Stomach smooth muscle (tissue), 2 donors: ENCODE measurements at regions not wholly inside any gene's neighbourhood (a gene's known extent, or its start where the extent isn't known, plus 50 kb on each side); places are given as distances from the start of the nearest gene placed in this dataset.

Experiments
- H3K27ac ChIP-seq: one replicate; pipeline ENCODE4 v1.7.0; 2013; ENCODE audit warnings: mild to moderate bottlenecking, low read length, inconsistent platforms
- H3K27me3 ChIP-seq, 2 donors: one replicate each; pipeline ENCODE4 v1.7.0; 2013; ENCODE audit warnings: low read length in 2 of 2; ENCODE audit not compliant: insufficient read depth in 2 of 2, control insufficient read depth in 1 of 2
- H3K36me3 ChIP-seq, 2 donors: one replicate each; pipeline ENCODE4 v1.7.0; 2013; ENCODE audit warnings: low read length in 2 of 2; ENCODE audit not compliant: control insufficient read depth in 2 of 2, insufficient read depth in 2 of 2
- H3K4me1 ChIP-seq: one replicate; pipeline ENCODE4 v1.7.0; 2013; ENCODE audit warnings: low read length; ENCODE audit not compliant: control insufficient read depth, insufficient read depth
- H3K4me3 ChIP-seq, 2 donors: one replicate each; pipeline ENCODE4 v1.7.0; 2013; ENCODE audit warnings: low read length in 2 of 2
- H3K9ac ChIP-seq, 2 donors: one replicate each; pipeline ENCODE4 v1.7.0; 2013; ENCODE audit warnings: low read length in 2 of 2, mild to moderate bottlenecking in 1 of 2
- H3K9me3 ChIP-seq, 2 donors: one replicate each; pipeline ENCODE4 v1.7.0; 2013; ENCODE audit warnings: low read length in 2 of 2; ENCODE audit not compliant: control insufficient read depth in 2 of 2
- donor health status: healthy.
- donor health status: Pancreatic carcinoma.

- Histone ChIP-seq H3K9ac (no peak overlapping the region), H3K4me3 (no peak overlapping the region), H3K36me3 (no peaks in the 10 kb centered on the region), H3K9me3 (no peaks in the 10 kb centered on the region), H3K27ac (no peak overlapping the region), H3K4me1 (no peaks in the 10 kb centered on the region), H3K27me3 (no peaks in the 10 kb centered on the region)
These were observed 606.5 kb downstream of the LMO4 start for GRCh38 chr1:87935130-87935529.

- H3K36me3 ChIP-seq: no peaks in the 10 kb centered on the region
- H3K27me3 ChIP-seq: no peaks in the 10 kb centered on the region
- no peak overlapping the region for H3K9ac ChIP-seq
- no peak overlapping the region for H3K4me3 ChIP-seq
- no peak overlapping the region for H3K27ac ChIP-seq
- H3K9me3 ChIP-seq: no peaks in the 10 kb centered on the region
- H3K4me1 ChIP-seq: no peaks in the 10 kb centered on the region
These were observed 609.2 kb downstream of the LMO4 start for GRCh38 chr1:87937831-87938395.

GRCh38 chr1:87938631-87939030, 610.0 kb downstream of the LMO4 start:
- Histone ChIP-seq H3K36me3 (no peaks in the 10 kb centered on the region), H3K9ac (no peak overlapping the region), H3K27me3 (no peaks in the 10 kb centered on the region), H3K27ac (no peak overlapping the region), H3K4me3 (no peak overlapping the region), H3K9me3 (no peaks in the 10 kb centered on the region), H3K4me1 (no peaks in the 10 kb centered on the region)

- no peak overlapping the region for H3K4me3 ChIP-seq
- H3K36me3 ChIP-seq: no peaks in the 10 kb centered on the region
- H3K9ac ChIP-seq: no peak overlapping the region
- H3K4me1 ChIP-seq: no peaks in the 10 kb centered on the region
- H3K9me3 ChIP-seq: no peaks in the 10 kb centered on the region
- H3K27me3 ChIP-seq: no peaks in the 10 kb centered on the region
- no peak overlapping the region for H3K27ac ChIP-seq
These were observed 610.8 kb downstream of the LMO4 start for GRCh38 chr1:87939444-87939843.

- Histone ChIP-seq H3K36me3 (no peaks in the 10 kb centered on the region), H3K9me3 (no peaks in the 10 kb centered on the region), H3K27me3 (no peaks in the 10 kb centered on the region), H3K9ac (no peak overlapping the region), H3K4me3 (no peak overlapping the region), H3K27ac (no peak overlapping the region), H3K4me1 (no peaks in the 10 kb centered on the region)
These were observed 611.7 kb downstream of the LMO4 start for GRCh38 chr1:87940421-87940820.

- Histone ChIP-seq H3K9me3 (no peaks in the 10 kb centered on the region), H3K9ac (no peak overlapping the region), H3K4me1 (no peaks in the 10 kb centered on the region), H3K27ac (no peak overlapping the region), H3K4me3 (no peak overlapping the region), H3K27me3 (no peaks in the 10 kb centered on the region), H3K36me3 (no peaks in the 10 kb centered on the region)
These were observed 612.8 kb downstream of the LMO4 start for GRCh38 chr1:87941337-87941946.

- Histone ChIP-seq H3K4me1 (no peaks in the 10 kb centered on the region), H3K27me3 (no peaks in the 10 kb centered on the region), H3K9me3 (no peaks in the 10 kb centered on the region), H3K4me3 (no peak overlapping the region), H3K36me3 (no peaks in the 10 kb centered on the region), H3K27ac (no peak overlapping the region), H3K9ac (no peak overlapping the region)
These were observed 613.5 kb downstream of the LMO4 start for GRCh38 chr1:87942165-87942564.

- H3K4me1 ChIP-seq: peaks cover 15% of the 10 kb centered on the region
- no peak overlapping the region for H3K9ac ChIP-seq
- H3K9me3 ChIP-seq: no peaks in the 10 kb centered on the region
- no peak overlapping the region for H3K27ac ChIP-seq
- no peaks in the 10 kb centered on the region for H3K27me3 ChIP-seq
- H3K4me3 ChIP-seq: no peak overlapping the region
- H3K36me3 ChIP-seq: no peaks in the 10 kb centered on the region
These were observed 621.0 kb downstream of the LMO4 start for GRCh38 chr1:87949711-87950110.

- peaks cover 15% of the 10 kb centered on the region for H3K4me1 ChIP-seq
- no peaks in the 10 kb centered on the region for H3K36me3 ChIP-seq
- no peak overlapping the region for H3K27ac ChIP-seq
- H3K9ac ChIP-seq: no peak overlapping the region
- H3K27me3 ChIP-seq: no peaks in the 10 kb centered on the region
- H3K9me3 ChIP-seq: no peaks in the 10 kb centered on the region
- no peak overlapping the region for H3K4me3 ChIP-seq
These were observed 621.7 kb downstream of the LMO4 start for GRCh38 chr1:87950369-87950768.

GRCh38 chr1:87951409-87951808, 622.7 kb downstream of the LMO4 start:
- Histone ChIP-seq H3K36me3 (no peaks in the 10 kb centered on the region), H3K9me3 (no peaks in the 10 kb centered on the region), H3K4me1 (peaks cover 15% of the 10 kb centered on the region), H3K27ac (peak overlapping the region; percentile 67), H3K27me3 (no peaks in the 10 kb centered on the region), H3K9ac (peak overlapping the region in 1 of 2 donors; percentile 29), H3K4me3 (no peak overlapping the region)

- Histone ChIP-seq H3K4me3 (no peak overlapping the region), H3K36me3 (no peaks in the 10 kb centered on the region), H3K9ac (peak overlapping the region in 1 of 2 donors; percentile 29), H3K4me1 (peaks cover 15% of the 10 kb centered on the region), H3K9me3 (no peaks in the 10 kb centered on the region), H3K27ac (peak overlapping the region; percentile 67), H3K27me3 (no peaks in the 10 kb centered on the region)
These were observed 623.2 kb downstream of the LMO4 start for GRCh38 chr1:87951852-87952251.
